Prostate gland (tissue), 2 donors: ENCODE measurements at regions not wholly inside any gene's neighbourhood (a gene's known extent, or its start where the extent isn't known, plus 50 kb on each side); places are given as distances from the start of the nearest gene placed in this dataset.
A peak's percentile ranks its signal among the peaks of the same experiment; 100 is the strongest.

ENCODE experiments used
- DNase-seq: peaks from one replicate; pipeline ENCODE4 v3.0.0-alpha.2; 2019; ENCODE audit warnings: low spot score
- H3K27ac ChIP-seq, 2 donors: fragments of 200-600 bp; sonication (generic); 2 replicates each; pipeline ENCODE4 v1.5.1; 2017 to 2019
- H3K27me3 ChIP-seq: fragments of 200-600 bp; sonication (generic); replicated peaks from 2 replicates; pipeline ENCODE4 v1.5.1; 2019; ENCODE audit not compliant: insufficient read depth
- H3K36me3 ChIP-seq, 2 donors: fragments of 200-600 bp; sonication (generic); 1 replicate in 1 of 2; 2 replicates in 1 of 2; pipeline versions ENCODE4 v1.5.1 to v1.8.1; 2017 to 2019
- H3K4me1 ChIP-seq: fragments of 200-600 bp; sonication (generic); replicated peaks from 2 replicates; pipeline ENCODE4 v1.5.1; 2019
- H3K4me3 ChIP-seq, 2 donors: fragments of 200-600 bp; sonication (generic); 2 replicates each; pipeline ENCODE4 v1.5.1; 2017 to 2019
- H3K9me3 ChIP-seq: fragments of 200-600 bp; sonication (generic); 2 replicates; pipeline ENCODE4 v1.5.1; 2017
- POLR2A ChIP-seq: fragments of 450-650 bp; IDR thresholded peaks from one replicate; pipeline ENCODE4 v1.6.1; 2016; ENCODE audit warnings: antibody characterized with exemption, mild to moderate bottlenecking
- POLR2AphosphoS5 ChIP-seq: sonication (generic); formaldehyde crosslinking; IDR thresholded peaks from one replicate; pipeline ENCODE4 v1.6.1; 2017; ENCODE audit warnings: antibody characterized with exemption
- WGBS: methylation state at CpG from one replicate; pipeline ENCODE4 v1.1.5; 2018; 5-methylcytosine and 5-hydroxymethylcytosine counted together
- intact Hi-C: fragments of 100-400 bp; cut with DNase I; formaldehyde crosslinking; loops from one replicate; pipeline ENCODE4 v1.14.2; 2022
- TF ChIP-seq, protein P1 (sequence below), 4 experiments: fragments of 200-600 bp in 2 of 4; fragments of 450-650 bp in 2 of 4; sonication (generic) in 2 of 4; IDR thresholded peaks; 1 replicate in 3 of 4; 2 replicates in 1 of 4; pipeline ENCODE4 v1.5.1; 2016 to 2019; ENCODE audit warnings: antibody characterized with exemption in 4 of 4, mild to moderate bottlenecking in 2 of 4, moderate library complexity in 2 of 4

- Histone ChIP-seq H3K4me1 (no peaks in the 10 kb centered on the region), H3K27ac (no peak overlapping the region), H3K27me3 (no peaks in the 10 kb centered on the region), H3K36me3 (no peaks in the 10 kb centered on the region), H3K9me3 (no peaks in the 10 kb centered on the region), H3K4me3 (no peak overlapping the region)
- intact Hi-C loops: no loop called here
- WGBS: 98% methylated on average over 3 of the region's 3 CpGs
- no peak for DNase-seq
- no peak for TF ChIP-seq POLR2AphosphoS5
These were observed 91.3 kb upstream of the ABCC4 start for GRCh38 chr13:95392597-95392996.

DNA sequence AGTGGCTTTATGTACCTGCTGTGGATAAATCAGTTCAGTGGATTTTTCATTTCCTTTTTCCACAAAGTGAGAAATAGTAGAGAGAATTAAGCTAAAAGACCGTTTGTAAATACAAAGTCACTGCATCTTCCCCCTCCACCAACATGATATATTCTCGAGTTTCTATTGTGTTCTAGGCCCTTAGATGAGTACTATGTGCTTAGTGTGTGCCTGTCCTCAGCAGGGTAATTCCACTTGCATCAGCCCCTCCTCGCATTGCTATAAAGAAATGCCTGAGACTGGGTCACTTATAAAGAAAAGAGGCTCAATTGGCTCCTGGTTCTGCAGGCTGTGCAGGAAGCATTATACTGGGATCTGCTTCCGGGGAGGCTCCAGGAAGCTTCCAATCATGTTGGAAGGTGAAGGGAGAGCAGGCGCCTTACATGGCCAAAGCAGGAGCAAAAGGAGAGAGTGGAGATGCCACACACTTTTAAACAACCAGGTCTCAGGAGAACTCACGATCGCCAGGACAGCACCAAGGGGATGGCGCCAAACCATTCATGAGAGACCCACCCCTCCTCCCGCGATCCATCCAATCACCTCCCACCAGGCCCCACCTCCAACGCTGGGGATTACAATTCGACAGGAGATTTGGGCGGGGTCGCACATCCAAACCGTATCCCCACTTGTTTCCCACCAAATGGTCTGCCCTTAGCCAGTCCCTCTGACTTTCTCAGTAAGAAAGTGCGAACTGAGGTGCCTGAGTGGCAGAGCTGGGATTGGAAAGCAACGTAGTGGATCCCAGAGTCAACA is 102.3 kb upstream of the ABCC4 start:
- intact Hi-C loops: loop anchor here (2.0 kb wide), 1 partner anchor 213 kb away; no protein-coding TSS in a partner anchor
- no peak for DNase-seq
- WGBS: 61% methylated on average over 17 of the region's 17 CpGs
- H3K4me3 ChIP-seq: peak overlapping the region; percentile 1 to 13
- no peaks in the 10 kb centered on the region for H3K36me3 ChIP-seq
- H3K27me3 ChIP-seq: no peaks in the 10 kb centered on the region
- H3K4me1 ChIP-seq: no peaks in the 10 kb centered on the region
- no peak overlapping the region for H3K27ac ChIP-seq
- TF ChIP-seq POLR2AphosphoS5: no peak
- no peak for TF ChIP-seq POLR2A
- TF ChIP-seq, protein P1, sequence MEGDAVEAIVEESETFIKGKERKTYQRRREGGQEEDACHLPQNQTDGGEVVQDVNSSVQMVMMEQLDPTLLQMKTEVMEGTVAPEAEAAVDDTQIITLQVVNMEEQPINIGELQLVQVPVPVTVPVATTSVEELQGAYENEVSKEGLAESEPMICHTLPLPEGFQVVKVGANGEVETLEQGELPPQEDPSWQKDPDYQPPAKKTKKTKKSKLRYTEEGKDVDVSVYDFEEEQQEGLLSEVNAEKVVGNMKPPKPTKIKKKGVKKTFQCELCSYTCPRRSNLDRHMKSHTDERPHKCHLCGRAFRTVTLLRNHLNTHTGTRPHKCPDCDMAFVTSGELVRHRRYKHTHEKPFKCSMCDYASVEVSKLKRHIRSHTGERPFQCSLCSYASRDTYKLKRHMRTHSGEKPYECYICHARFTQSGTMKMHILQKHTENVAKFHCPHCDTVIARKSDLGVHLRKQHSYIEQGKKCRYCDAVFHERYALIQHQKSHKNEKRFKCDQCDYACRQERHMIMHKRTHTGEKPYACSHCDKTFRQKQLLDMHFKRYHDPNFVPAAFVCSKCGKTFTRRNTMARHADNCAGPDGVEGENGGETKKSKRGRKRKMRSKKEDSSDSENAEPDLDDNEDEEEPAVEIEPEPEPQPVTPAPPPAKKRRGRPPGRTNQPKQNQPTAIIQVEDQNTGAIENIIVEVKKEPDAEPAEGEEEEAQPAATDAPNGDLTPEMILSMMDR (IDR thresholded peaks at IDR 0.05): no peak
- H3K9me3 ChIP-seq: no peaks in the 10 kb centered on the region

- peak; percentile 82 for DNase-seq
- WGBS: 12% methylated on average over 24 of the region's 24 CpGs
- Histone ChIP-seq H3K36me3 (no peaks in the 10 kb centered on the region), H3K4me1 (no peaks in the 10 kb centered on the region), H3K27ac (no peak overlapping the region), H3K4me3 (peak overlapping the region; percentile 1 to 13), H3K9me3 (no peaks in the 10 kb centered on the region), H3K27me3 (no peaks in the 10 kb centered on the region)
- TF ChIP-seq POLR2A (no peak), POLR2AphosphoS5 (peak; percentile 73)
- TF ChIP-seq, protein P1 (IDR thresholded peaks at IDR 0.05): peak; percentile 93 to 96 (median 94)
- intact Hi-C loops: loop anchor here (2.0 kb wide), 1 partner anchor 214 kb away; no protein-coding TSS in a partner anchor
These were observed 103.1 kb upstream of the ABCC4 start for GRCh38 chr13:95404141-95404882.

DNA sequence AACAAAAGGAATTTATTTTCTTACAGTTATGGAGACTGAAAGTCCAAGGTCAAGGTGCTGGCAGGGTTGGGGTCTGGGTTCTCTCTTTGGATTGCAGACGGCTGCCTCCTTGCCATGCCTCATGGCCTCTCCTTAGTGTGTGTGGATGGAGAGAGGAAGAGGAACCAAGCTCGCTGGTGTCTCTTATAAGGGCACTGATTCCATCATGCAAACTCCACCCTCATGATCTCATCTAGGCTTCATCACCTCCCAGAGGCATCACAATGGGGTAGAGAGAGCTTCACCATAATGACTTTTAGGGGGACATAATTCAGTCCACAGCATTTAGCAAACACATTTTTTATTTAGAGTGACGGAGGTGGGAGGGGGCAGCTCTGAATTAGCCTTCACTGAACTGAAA is 104.9 kb upstream of the ABCC4 start:
- 80% methylated on average over 3 of the region's 3 CpGs for WGBS
- Histone ChIP-seq H3K27ac (no peak overlapping the region), H3K27me3 (no peaks in the 10 kb centered on the region), H3K36me3 (no peaks in the 10 kb centered on the region), H3K9me3 (no peaks in the 10 kb centered on the region), H3K4me1 (no peaks in the 10 kb centered on the region), H3K4me3 (no peak overlapping the region)
- TF ChIP-seq POLR2A (no peak), POLR2AphosphoS5 (no peak)
- TF ChIP-seq, protein P1 (IDR thresholded peaks at IDR 0.05): no peak
- intact Hi-C loops: no loop called here
- no peak for DNase-seq

- no peak for DNase-seq
- H3K27ac ChIP-seq: no peak overlapping the region
- H3K27me3 ChIP-seq: no peaks in the 10 kb centered on the region
- no peaks in the 10 kb centered on the region for H3K9me3 ChIP-seq
- no peaks in the 10 kb centered on the region for H3K4me1 ChIP-seq
- no peak for TF ChIP-seq POLR2AphosphoS5
- TF ChIP-seq, protein P1 (IDR thresholded peaks at IDR 0.05): no peak
- no peak for TF ChIP-seq POLR2A
- intact Hi-C loops: no loop called here
- H3K4me3 ChIP-seq: no peak overlapping the region
- H3K36me3 ChIP-seq: no peaks in the 10 kb centered on the region
- WGBS: 29% methylated on average over 7 of the region's 7 CpGs
These were observed 110.3 kb upstream of the ABCC4 start for GRCh38 chr13:95411428-95412040.
